Testis (tissue), 2 donors: ENCODE measurements at regions not wholly inside any gene's neighbourhood (a gene's known extent, or its start where the extent isn't known, plus 50 kb on each side); places are given as distances from the start of the nearest gene placed in this dataset.

ENCODE experiments used
- POLR2A ChIP-seq: fragments of 450-650 bp; IDR thresholded peaks from one replicate; pipeline ENCODE4 v1.6.1; 2017; ENCODE audit warnings: antibody characterized with exemption, mild to moderate bottlenecking, moderate library complexity
- TF ChIP-seq, protein P1 (sequence below), 3 experiments: fragments of 450-650 bp in 2 of 3; fragments of 200-600 bp in 1 of 3; sonication (generic) in 1 of 3; IDR thresholded peaks; one replicate each; pipeline ENCODE4 v1.5.1; 2016 to 2019; ENCODE audit warnings: antibody characterized with exemption in 3 of 3, mild to moderate bottlenecking in 2 of 3, moderate library complexity in 1 of 3

DNA sequence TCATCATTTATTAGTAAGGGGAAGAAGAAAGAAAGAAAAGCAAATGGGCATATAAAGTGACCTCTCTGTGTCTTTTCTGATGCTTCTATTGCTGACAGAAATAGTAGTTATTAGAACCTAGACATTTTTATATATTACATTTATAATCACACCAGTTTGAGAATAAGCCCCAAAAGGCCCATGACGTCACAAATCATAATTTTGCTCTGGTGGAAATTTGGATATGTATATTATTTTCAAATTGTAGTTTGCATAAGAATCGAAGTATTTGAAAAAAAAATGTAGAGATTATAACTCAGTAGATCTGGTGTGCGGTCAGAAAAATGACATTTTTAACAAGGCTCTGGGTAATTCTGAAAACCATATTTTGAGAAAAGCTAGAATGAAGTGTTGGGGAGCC lies 101.2 kb upstream of the STEAP1 start:
- TF ChIP-seq, protein P1, sequence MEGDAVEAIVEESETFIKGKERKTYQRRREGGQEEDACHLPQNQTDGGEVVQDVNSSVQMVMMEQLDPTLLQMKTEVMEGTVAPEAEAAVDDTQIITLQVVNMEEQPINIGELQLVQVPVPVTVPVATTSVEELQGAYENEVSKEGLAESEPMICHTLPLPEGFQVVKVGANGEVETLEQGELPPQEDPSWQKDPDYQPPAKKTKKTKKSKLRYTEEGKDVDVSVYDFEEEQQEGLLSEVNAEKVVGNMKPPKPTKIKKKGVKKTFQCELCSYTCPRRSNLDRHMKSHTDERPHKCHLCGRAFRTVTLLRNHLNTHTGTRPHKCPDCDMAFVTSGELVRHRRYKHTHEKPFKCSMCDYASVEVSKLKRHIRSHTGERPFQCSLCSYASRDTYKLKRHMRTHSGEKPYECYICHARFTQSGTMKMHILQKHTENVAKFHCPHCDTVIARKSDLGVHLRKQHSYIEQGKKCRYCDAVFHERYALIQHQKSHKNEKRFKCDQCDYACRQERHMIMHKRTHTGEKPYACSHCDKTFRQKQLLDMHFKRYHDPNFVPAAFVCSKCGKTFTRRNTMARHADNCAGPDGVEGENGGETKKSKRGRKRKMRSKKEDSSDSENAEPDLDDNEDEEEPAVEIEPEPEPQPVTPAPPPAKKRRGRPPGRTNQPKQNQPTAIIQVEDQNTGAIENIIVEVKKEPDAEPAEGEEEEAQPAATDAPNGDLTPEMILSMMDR (IDR thresholded peaks at IDR 0.05) = no peak
- TF ChIP-seq POLR2A = no peak
